ENCODE measurements at regions not wholly inside any gene's neighbourhood (a gene's known extent, or its start where the extent isn't known, plus 50 kb on each side); places are given as distances from the start of the nearest gene placed in this dataset.
"Not testable (repeated sequence)": the region's sequence is repeated elsewhere in the genome, so short reads cannot be mapped to it uniquely, and the experiment has no call there.

- DNase-seq = no peak
Measured at GRCh38 chrX:7637066-7637465, 205.9 kb upstream of the VCX start.

- no peak for DNase-seq
Measured at GRCh38 chrX:7635604-7636003, 207.4 kb upstream of the VCX start.

DNA sequence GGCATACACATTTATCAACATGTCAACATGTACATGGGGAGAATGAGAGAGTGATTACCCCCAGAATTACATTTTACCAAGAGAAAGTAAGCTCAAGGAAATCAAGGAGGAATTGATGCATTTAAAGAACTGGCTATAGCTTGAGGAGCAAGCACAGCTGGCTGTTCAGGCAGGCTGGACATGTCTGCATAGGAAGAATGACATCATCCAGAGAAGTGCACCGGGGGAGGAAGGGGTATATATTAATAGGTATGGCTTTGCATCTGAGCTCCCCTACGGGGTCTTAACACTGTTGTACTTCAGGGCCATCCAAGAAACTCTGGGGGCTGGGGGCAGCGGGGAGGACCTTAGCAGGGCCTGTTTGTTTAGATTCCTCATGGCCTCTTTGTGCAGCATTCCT, 222.4 kb upstream of the VCX start:
- no peak for DNase-seq

- no peak for DNase-seq
Measured at GRCh38 chrX:7617994-7618393, 225.0 kb upstream of the VCX start.

DNA sequence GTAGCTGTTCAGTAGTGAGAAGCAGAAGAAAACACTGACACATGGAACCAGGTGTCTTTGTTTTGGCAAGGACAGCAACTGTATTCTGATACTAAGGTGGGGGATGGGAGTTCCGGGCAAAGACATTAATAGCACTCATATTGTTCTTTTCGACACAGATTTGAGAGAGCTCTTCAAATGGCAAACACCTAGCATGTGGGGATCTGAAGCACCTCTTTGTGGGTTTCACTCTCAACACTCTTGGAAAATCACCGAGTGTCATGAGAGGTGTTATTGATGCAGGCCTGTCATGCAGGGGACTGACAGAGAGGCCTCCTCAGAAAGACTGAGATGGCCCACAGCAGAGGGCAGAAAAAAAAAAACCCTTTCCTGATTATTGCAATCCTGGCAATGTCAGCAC, 228.4 kb upstream of the VCX start:
- no peak for DNase-seq

DNA sequence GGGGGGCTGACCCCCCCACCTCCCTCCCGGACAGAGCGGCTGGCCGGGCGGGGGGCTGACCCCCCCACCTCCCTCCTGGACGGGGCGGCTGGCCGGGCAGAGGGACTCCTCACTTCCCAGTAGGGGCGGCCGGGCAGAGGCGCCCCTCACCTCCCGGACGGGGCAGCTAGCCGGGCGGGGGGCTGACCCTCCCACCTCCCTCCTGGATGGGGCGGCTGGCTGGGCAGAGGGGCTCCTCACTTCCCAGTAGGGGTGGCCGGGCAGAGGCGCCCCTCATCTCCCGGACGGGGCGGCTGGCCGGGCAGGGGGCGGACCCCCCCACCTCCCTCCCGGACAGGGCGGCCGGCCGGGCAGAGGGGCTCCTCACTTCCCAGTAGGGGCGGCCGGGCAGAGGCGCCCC, 234.3 kb upstream of the VCX start:
- DNase-seq = not testable (repeated sequence)

DNA sequence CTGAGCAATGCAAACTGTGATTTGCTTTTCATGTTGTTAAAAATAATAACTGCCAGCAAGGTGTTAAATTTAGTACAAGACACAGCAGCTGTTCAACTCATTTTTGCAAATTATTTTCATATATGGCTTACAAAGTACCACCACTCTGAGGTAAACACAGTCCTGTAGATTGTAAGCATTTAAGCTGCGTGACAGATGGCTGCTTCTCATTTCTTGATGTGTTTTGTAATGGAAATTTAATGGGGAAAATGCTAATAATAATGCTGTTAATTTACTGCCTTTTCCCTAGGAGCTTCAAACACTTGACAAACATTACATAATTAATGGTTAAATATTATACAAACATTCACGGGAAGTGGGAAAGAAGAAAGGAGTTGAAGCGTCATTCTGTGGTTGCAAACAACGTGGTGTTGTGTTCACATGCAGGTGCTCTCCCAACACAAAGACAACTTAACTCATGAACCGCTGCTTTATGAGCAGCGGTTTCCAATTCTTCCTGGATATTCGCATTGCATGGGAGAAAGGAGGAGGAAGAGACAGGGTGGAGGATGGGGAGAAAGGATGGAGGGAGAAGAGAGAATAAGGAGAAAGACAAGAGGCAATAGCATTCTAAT, 236.8 kb upstream of the VCX start:
- no peak for DNase-seq

DNA sequence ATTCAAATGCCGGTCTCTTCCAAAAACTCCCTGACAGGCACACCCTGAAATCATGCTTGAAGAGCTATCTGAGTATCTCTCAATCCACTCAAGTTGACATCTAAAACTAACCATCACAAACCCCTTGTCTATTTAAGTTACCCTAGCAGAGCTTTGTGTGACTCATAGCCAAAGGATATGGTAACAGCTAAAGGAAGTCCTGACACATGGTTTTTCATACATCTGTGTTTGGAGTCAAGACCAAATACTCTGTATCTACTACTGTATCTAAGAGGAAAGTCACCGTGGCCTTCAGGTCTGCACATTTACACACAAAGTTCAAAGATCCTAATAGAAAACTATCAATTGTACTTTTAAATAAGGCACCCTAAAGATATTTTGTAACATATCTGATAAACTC, 239.6 kb upstream of the VCX start:
- DNase-seq = no peak

- no peak for DNase-seq
Measured at GRCh38 chrX:7596822-7597221, 246.1 kb upstream of the VCX start.

DNA sequence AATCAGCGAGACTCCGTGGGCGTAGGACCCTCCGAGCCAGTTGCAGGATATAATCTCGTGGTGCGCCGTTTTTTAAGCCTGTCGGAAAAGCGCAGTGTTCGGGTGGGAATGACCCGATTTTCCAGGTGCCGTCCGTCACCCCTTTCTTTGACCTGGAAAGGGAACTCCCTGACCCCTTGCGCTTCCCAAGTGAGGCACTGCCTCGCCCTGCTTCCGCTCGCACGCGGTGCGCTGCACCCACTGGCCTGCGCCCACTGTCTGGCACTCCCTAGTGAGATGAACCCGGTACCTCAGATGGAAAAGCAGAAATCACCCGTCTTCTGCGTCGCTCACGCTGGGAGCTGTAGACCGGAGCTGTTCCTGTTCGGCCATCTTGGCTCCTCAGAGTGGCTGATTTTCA, 249.6 kb upstream of the VCX start:
- DNase-seq = not testable (repeated sequence)

GRCh38 chrX:7586126-7586525, 256.8 kb upstream of the VCX start:
- no peak for DNase-seq

DNA sequence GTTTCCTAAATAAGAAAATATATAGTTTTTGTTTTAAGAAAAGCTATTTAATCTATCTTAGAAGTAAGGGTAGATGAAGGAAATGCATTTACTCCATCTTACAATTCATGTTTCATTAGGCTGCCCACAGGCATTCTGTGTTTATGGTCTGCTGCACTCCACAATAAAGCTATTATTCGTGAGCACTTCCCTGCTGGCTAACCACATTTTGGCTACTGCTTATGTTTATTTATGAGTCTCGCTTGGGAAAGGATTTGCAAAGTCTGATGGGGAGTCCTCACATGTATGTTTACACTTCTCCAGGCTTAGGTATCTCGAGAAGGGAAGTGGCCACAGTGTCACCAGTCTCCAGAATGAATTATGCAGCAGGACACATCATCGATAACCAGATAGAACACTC, 260.8 kb upstream of the VCX start:
- DNase-seq = no peak

- DNase-seq = no peak
Measured at GRCh38 chrX:7580127-7580526, 262.8 kb upstream of the VCX start.

GRCh38 chrX:7574325-7574724, 268.6 kb upstream of the VCX start:
- DNase-seq = peak; percentile 16

- DNase-seq = no peak
Measured at GRCh38 chrX:7570432-7571029, 272.4 kb upstream of the VCX start.

DNA sequence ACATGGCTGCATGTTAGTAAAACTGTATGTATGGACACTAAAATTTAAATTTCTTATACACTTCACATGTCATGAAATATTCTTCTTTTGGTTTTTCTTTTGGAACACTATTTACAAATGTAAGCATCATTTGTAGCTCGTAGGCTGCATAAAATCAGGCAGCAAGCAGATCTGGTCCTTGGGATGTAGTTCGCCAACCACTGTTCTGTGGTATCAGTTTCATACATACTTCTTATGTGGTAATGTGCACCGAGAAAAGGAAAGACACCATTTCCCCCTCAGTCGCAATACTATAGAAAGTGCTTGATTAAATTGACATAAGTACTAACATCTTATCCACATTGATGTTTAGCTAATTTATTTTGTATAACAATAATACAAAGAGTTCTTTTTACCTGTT, 274.4 kb upstream of the VCX start:
- DNase-seq = no peak

GRCh38 chrX:7568130-7568529, 274.8 kb upstream of the VCX start:
- no peak for DNase-seq

GRCh38 chrX:7552760-7553159, 290.2 kb upstream of the VCX start:
- no peak for DNase-seq

DNA sequence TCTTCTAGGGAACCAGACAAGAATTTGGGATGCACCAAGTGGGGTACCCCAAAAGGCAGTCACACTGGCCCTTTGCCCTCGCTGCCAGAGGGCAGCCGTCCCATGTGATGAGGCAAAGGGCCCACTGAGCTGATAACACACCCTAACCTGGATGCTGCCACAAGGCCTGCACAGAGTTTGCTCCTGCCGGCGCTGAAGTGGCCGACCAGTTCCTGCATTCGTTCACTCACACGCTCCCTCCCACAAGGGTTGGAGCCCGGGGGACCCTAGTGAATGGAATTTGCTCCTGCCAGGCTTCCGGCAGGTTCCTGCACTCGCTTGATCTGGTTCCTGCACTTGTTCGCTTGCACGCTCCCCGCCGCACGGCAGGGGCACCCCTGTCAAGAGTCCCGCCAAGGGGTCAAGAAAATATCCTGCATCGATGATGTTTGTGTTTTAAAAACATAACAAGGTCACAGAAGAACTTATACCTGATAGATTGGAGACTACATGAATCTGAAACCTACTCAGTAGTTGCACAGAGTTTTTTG, 296.4 kb upstream of the VCX start:
- no peak for DNase-seq

- no peak for DNase-seq
Measured at GRCh38 chrX:7545564-7545963, 297.4 kb upstream of the VCX start.

GRCh38 chrX:7542587-7543380, 300.2 kb upstream of the VCX start:
- DNase-seq = peak; percentile 20

- DNase-seq = no peak
Measured at GRCh38 chrX:7522860-7523259, 320.1 kb upstream of the VCX start.

DNA sequence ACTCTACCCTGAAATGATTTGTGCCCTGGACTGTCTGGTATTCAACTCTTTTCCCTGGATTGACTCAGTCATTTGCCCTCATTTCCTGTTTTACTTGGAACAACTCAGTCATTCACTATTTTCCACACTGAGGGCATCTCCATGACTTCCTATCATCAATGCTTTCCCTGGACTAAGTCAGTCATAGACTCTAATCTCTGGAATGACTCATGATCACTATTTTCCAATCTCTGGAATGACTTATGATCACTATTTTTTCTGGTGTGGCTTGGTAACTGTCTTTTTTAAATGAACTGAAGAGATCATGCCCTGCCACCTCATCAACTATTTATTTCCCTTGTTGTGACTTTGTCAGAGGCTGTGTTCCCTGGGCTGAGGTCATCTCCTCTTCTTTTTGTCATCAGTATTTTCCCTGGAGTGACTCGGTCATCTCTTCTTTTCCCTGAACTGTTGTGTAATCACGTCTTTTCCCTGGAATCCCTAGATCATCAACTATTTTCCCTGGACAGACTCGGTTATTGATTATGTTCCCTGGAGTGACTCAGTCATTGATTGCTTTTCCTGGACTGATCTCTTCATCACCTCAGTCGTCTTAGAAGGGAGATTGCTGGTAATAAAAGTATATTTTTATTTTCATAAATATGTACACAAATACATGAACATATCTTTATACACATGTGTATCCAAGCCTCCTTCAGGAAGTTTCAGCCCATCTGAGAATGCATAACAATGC, 327.1 kb upstream of the VCX start:
- no peak for DNase-seq

Data from right hindlimb (tissue), 1 donor.